ENCODE measurements at regions not wholly inside any gene's neighbourhood (a gene's known extent, or its start where the extent isn't known, plus 50 kb on each side); places are given as distances from the start of the nearest gene placed in this dataset.

DNA sequence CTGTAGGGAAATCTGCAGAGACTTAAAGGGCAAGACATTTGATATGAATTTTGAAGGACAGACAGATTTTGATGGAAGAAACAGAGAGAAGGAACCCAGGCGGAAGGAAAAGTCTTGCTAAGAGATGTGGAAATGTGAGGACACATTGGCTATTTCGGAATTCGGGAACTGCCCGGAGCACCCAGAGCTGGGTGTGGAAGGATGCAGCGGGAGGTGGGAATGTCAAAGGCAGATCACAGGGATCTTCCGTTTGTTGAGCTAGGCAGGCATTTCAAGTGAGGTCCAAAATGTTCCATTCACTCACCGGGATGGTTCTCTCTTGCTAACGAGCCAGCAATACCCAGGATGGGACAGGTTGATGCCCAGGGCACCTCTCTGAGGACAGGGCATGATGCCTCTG, 87.2 kb upstream of the CTBP2 start:
- TF ChIP-seq POLR2A (IDR thresholded peaks at IDR 0.05) (no peak), POLR2AphosphoS5 (IDR thresholded peaks at IDR 0.05) (no peak)
- TF ChIP-seq, protein P1, sequence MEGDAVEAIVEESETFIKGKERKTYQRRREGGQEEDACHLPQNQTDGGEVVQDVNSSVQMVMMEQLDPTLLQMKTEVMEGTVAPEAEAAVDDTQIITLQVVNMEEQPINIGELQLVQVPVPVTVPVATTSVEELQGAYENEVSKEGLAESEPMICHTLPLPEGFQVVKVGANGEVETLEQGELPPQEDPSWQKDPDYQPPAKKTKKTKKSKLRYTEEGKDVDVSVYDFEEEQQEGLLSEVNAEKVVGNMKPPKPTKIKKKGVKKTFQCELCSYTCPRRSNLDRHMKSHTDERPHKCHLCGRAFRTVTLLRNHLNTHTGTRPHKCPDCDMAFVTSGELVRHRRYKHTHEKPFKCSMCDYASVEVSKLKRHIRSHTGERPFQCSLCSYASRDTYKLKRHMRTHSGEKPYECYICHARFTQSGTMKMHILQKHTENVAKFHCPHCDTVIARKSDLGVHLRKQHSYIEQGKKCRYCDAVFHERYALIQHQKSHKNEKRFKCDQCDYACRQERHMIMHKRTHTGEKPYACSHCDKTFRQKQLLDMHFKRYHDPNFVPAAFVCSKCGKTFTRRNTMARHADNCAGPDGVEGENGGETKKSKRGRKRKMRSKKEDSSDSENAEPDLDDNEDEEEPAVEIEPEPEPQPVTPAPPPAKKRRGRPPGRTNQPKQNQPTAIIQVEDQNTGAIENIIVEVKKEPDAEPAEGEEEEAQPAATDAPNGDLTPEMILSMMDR (IDR thresholded peaks at IDR 0.05 in 8 of 11, conservative IDR thresholded peaks at IDR 0.05 in 3 of 11), result no peak
